Colonic mucosa (tissue), 4 donors: ENCODE measurements at regions not wholly inside any gene's neighbourhood (a gene's known extent, or its start where the extent isn't known, plus 50 kb on each side); places are given as distances from the start of the nearest gene placed in this dataset.

Experiments used
- DNase-seq: peaks from one replicate; pipeline ENCODE4 v3.0.0-alpha.2; 2020
- H3K27ac ChIP-seq: fragments of 200-600 bp; one replicate; pipeline ENCODE4 v1.8.0; 2021
- H3K27me3 ChIP-seq: fragments of 200-600 bp; one replicate; pipeline ENCODE4 v1.8.0; 2021
- H3K36me3 ChIP-seq: fragments of 200-600 bp; one replicate; pipeline ENCODE4 v1.8.0; 2021
- H3K4me1 ChIP-seq: fragments of 200-600 bp; one replicate; pipeline ENCODE4 v1.8.0; 2021; ENCODE audit warnings: mild to moderate bottlenecking
- H3K4me3 ChIP-seq: fragments of 200-600 bp; one replicate; pipeline ENCODE4 v1.8.0; 2021
- H3K9ac ChIP-seq, 2 donors: one replicate each; pipeline ENCODE4 v1.7.0; 2013; ENCODE audit warnings: control low read depth in 2 of 2, low read depth in 2 of 2, low read length in 2 of 2
- H3K9me3 ChIP-seq: fragments of 200-600 bp; one replicate; pipeline ENCODE4 v1.8.0; 2021
- intact Hi-C: fragments of 100-400 bp; cut with DNase I; formaldehyde crosslinking; loops from one replicate; pipeline ENCODE4 v1.14.1; 2022
- TF ChIP-seq, protein P1 (sequence below): fragments of 200-600 bp; IDR thresholded peaks from one replicate; pipeline ENCODE4 v1.8.0; 2022; ENCODE audit warnings: antibody characterized with exemption, mild to moderate bottlenecking
- donor health status: healthy.
- donor health status: DM: no; HTN: no; CAD: no.
- donor health status: DM: no; HTN: no; CAD: no.

DNA sequence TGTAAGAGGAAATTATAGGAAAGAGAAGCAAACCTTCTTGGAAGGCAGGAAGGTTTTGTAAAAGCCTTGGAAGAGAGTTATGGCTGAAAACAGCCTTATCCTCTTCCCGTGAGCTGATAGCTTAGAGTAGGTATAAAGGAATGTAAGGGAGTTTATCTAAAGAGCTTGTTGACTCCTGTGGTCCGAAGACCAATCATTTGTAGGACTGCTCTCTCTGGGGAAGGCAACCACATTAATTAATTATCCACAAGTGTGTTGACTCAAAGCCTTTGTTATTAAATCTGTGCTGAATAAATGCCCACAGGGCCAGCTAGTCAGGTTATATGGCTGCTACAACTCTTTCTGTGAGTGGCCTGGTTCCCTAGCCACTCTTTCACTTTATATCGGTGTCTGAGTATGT is 452.1 kb upstream of the RASGRP1 start:
- Histone ChIP-seq H3K4me3 (no peak overlapping the region), H3K4me1 (no peaks in the 10 kb centered on the region), H3K27ac (no peak overlapping the region), H3K36me3 (no peaks in the 10 kb centered on the region), H3K9me3 (no peaks in the 10 kb centered on the region), H3K9ac (no peak overlapping the region), H3K27me3 (no peaks in the 10 kb centered on the region)
- TF ChIP-seq, protein P1, sequence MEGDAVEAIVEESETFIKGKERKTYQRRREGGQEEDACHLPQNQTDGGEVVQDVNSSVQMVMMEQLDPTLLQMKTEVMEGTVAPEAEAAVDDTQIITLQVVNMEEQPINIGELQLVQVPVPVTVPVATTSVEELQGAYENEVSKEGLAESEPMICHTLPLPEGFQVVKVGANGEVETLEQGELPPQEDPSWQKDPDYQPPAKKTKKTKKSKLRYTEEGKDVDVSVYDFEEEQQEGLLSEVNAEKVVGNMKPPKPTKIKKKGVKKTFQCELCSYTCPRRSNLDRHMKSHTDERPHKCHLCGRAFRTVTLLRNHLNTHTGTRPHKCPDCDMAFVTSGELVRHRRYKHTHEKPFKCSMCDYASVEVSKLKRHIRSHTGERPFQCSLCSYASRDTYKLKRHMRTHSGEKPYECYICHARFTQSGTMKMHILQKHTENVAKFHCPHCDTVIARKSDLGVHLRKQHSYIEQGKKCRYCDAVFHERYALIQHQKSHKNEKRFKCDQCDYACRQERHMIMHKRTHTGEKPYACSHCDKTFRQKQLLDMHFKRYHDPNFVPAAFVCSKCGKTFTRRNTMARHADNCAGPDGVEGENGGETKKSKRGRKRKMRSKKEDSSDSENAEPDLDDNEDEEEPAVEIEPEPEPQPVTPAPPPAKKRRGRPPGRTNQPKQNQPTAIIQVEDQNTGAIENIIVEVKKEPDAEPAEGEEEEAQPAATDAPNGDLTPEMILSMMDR: no peak
- intact Hi-C loops: no loop called here
- no peak for DNase-seq

DNA sequence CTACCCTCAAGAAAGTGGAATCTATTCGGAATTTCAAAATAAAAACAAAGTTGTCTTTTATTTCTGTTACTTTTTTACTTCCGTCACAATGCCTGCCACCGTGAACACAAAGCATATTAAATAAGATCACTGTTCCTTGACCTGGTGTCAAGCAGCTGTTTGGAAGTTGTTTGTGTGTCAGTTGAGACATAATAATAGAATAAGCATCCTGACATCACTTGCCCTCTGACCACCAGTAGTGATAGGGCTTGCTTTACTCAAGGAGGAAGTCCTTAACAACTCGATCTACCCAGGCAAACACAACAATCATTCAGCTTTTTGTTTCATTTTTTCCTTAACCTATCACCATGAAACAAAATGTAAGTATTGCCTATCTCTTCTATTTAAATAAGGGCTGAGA is 454.4 kb upstream of the RASGRP1 start:
- Histone ChIP-seq H3K4me3 (no peak overlapping the region), H3K36me3 (no peaks in the 10 kb centered on the region), H3K9me3 (no peaks in the 10 kb centered on the region), H3K9ac (no peak overlapping the region), H3K27ac (no peak overlapping the region), H3K4me1 (no peaks in the 10 kb centered on the region), H3K27me3 (no peaks in the 10 kb centered on the region)
- intact Hi-C loops: no loop called here
- no peak for DNase-seq
- TF ChIP-seq, protein P1: no peak

DNA sequence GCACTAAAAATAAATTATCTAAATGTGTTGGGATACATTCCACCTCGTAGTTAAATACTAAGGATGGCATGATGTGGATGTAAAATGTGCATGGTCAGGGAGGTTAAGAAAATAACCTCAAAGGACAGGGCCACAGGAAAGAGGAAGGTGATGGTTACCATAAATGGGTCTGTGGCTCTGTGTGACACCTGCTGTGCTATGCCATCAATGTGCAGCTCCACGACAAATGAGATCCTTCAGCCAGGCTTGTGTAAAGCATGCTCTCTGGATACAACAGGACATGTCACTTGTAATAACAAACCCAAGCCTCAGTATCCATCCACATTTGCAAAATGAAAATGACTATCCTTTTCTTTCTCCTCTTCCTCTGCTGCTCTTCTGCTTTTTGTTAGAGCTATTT is 456.7 kb upstream of the RASGRP1 start:
- Histone ChIP-seq H3K9ac (no peak overlapping the region), H3K9me3 (no peaks in the 10 kb centered on the region), H3K27me3 (no peaks in the 10 kb centered on the region), H3K27ac (no peak overlapping the region), H3K4me1 (no peaks in the 10 kb centered on the region), H3K4me3 (no peak overlapping the region), H3K36me3 (no peaks in the 10 kb centered on the region)
- no peak for DNase-seq
- TF ChIP-seq, protein P1: no peak
- intact Hi-C loops: no loop called here

DNA sequence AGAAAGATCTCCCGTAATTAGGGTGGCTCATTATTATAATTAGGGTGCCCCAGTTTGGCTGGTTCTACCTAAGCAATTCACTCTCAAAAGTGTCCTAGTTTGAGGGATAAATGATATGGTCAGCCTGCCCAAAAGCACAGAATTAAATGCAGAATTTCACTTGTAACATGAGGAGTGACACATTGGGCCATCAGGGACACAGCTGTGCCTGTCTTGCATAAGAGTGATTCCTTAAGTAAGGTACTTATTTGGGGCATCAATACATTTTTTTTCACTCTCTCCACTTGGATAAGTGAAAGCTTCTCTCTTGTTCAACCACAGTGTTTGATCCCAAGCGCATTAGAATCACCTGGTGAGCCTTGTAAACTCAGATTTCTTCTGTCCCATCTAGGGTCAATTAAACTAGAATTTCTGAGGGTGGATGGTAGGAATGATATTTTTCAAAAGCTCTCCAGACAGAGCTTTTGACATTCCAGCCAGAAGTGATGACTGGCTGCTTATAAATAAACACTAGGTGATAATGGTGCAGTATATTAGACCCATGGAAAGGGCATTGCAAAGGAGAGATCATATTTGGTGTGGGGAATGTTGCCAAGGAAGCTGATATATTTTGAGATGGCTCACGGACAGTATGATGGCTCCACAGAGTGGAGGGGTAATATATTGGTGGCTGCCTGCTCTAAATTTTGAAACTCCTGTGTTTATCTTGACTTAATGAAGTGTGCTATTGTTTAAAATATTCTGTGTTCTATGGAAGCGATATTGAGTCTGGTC is 458.1 kb upstream of the RASGRP1 start:
- TF ChIP-seq, protein P1: no peak
- no peak for DNase-seq
- Histone ChIP-seq H3K27ac (no peak overlapping the region), H3K4me1 (no peaks in the 10 kb centered on the region), H3K36me3 (no peaks in the 10 kb centered on the region), H3K9ac (no peak overlapping the region), H3K27me3 (no peaks in the 10 kb centered on the region), H3K4me3 (no peak overlapping the region), H3K9me3 (no peaks in the 10 kb centered on the region)
- intact Hi-C loops: no loop called here

- Histone ChIP-seq H3K9ac (no peak overlapping the region), H3K27me3 (no peaks in the 10 kb centered on the region), H3K9me3 (no peaks in the 10 kb centered on the region), H3K4me1 (no peaks in the 10 kb centered on the region), H3K36me3 (no peaks in the 10 kb centered on the region), H3K4me3 (no peak overlapping the region), H3K27ac (no peak overlapping the region)
- intact Hi-C loops: no loop called here
- DNase-seq: no peak
- TF ChIP-seq, protein P1: no peak
These were observed 460.7 kb upstream of the RASGRP1 start for GRCh38 chr15:39025321-39025720.
